PC-3 (cell line): ENCODE measurements at regions not wholly inside any gene's neighbourhood (a gene's known extent, or its start where the extent isn't known, plus 50 kb on each side); places are given as distances from the start of the nearest gene placed in this dataset.

ENCODE experiments used
- ATAC-seq: fragments of 200-7000 bp; cut with Tn5 transposase; 2 replicates; pipeline ENCODE4 v1.9.1; 2020; ENCODE audit warnings: mild to moderate bottlenecking, moderate library complexity
- BruUV-seq: library from RNA; stranded (reverse); fragments of 400-500 nt; replicated peaks from 2 replicates; lab custom pipeline; 2021; lab: Mats Ljungman, UMichigan
- CTCF ChIA-PET: fragments of 300-600 bp; sonication (Branson Sonifier 250); formaldehyde crosslinking; loops from one replicate; lab custom pipeline; 2022; ENCODE audit warnings: antibody characterized with exemption; lab: Charles Lee
- POLR2A ChIA-PET: fragments of 300-600 bp; sonication (Branson Sonifier 250); formaldehyde crosslinking; loops from one replicate; lab custom pipeline; 2022; ENCODE audit warnings: antibody characterized with exemption; ENCODE audit not compliant: unreplicated experiment; lab: Charles Lee
- DNase-seq: peaks from one replicate; pipeline ENCODE4 v3.0.0-alpha.2; 2015
- H2AFZ ChIP-seq: fragments of 300-600 bp; sonication (generic); 2 replicates; pipeline ENCODE4 v1.6.0; 2016; ENCODE audit warnings: antibody characterized with exemption, low read length
- H3F3A ChIP-seq: fragments of 300-600 bp; sonication (generic); one replicate; pipeline ENCODE4 v1.6.0; 2017; ENCODE audit warnings: antibody characterized with exemption, low read length, control low read depth, mild to moderate bottlenecking; ENCODE audit not compliant: unreplicated experiment
- H3K27ac ChIP-seq: fragments of 300-600 bp; sonication (generic); 2 replicates; pipeline ENCODE4 v1.5.1; 2016; ENCODE audit warnings: mild to moderate bottlenecking, low read length
- H3K27me3 ChIP-seq: fragments of 300-600 bp; sonication (generic); 2 replicates; pipeline ENCODE4 v1.6.1; 2016; ENCODE audit warnings: low read length, mixed read lengths
- H3K36me3 ChIP-seq: fragments of 300-600 bp; sonication (generic); 2 replicates; pipeline ENCODE4 v1.6.1; 2016; ENCODE audit warnings: low read depth, mixed run types, low read length, mixed read lengths
- H3K4me1 ChIP-seq: fragments of 300-600 bp; sonication (generic); 2 replicates; pipeline ENCODE4 v1.5.1; 2016; ENCODE audit warnings: low read length; ENCODE audit not compliant: insufficient read depth
- H3K4me2 ChIP-seq: fragments of 300-600 bp; sonication (generic); 2 replicates; pipeline ENCODE4 v1.6.0; 2016; ENCODE audit warnings: low read length
- H3K4me3 ChIP-seq: fragments of 300-600 bp; sonication (generic); 2 replicates; pipeline ENCODE4 v1.5.1; 2016; ENCODE audit warnings: mild to moderate bottlenecking, low read length, mixed read lengths
- H3K79me2 ChIP-seq: fragments of 300-600 bp; sonication (generic); 2 replicates; pipeline ENCODE4 v1.6.1; 2017; ENCODE audit warnings: low read length, mixed read lengths
- H3K9ac ChIP-seq: fragments of 300-600 bp; sonication (generic); 2 replicates; pipeline ENCODE4 v1.6.0; 2016; ENCODE audit warnings: mild to moderate bottlenecking, low read length
- H3K9me2 ChIP-seq: fragments of 300-600 bp; sonication (generic); replicated peaks from 2 replicates; pipeline ENCODE4 v1.6.1; 2016; ENCODE audit warnings: mixed run types, low read length, mixed read lengths
- H3K9me3 ChIP-seq: fragments of 300-600 bp; sonication (generic); 2 replicates; pipeline ENCODE4 v1.6.1; 2016; ENCODE audit warnings: low read length, mixed read lengths
- H4K20me1 ChIP-seq: fragments of 300-600 bp; sonication (generic); 2 replicates; pipeline ENCODE4 v1.6.1; 2016; ENCODE audit warnings: low read length, mixed read lengths
- CTCF ChIP-seq: fragments of 300-600 bp; sonication (generic); conservative IDR thresholded peaks from 2 replicates; pipeline ENCODE4 v1.5.1; 2017; ENCODE audit warnings: antibody characterized with exemption, low read depth, mild to moderate bottlenecking, low read length
- EZH2 ChIP-seq: fragments of 300-600 bp; sonication (generic); IDR thresholded peaks from one replicate; pipeline ENCODE4 v1.6.1; 2017; ENCODE audit warnings: antibody characterized with exemption, mild to moderate bottlenecking, low read length; ENCODE audit not compliant: unreplicated experiment
- EZH2phosphoT487 ChIP-seq: fragments of 300-600 bp; sonication (generic); IDR thresholded peaks from 2 replicates; pipeline ENCODE4 v1.6.1; 2018; ENCODE audit warnings: mild to moderate bottlenecking, antibody characterized with exemption, low read length, borderline replicate concordance
- intact Hi-C: fragments of 100-400 bp; cut with micrococcal nuclease; formaldehyde crosslinking; loops from 2 replicates; pipeline ENCODE4 v1.9.0; 2023

- TF ChIP-seq EZH2 = no peak
- TF ChIP-seq EZH2phosphoT487 = no peak
- no peak for TF ChIP-seq CTCF
- no peaks in the 10 kb centered on the region for H3K9me3 ChIP-seq
- no peaks in the 10 kb centered on the region for H3F3A ChIP-seq
- no peak overlapping the region for H3K4me3 ChIP-seq
- peaks cover 11% of the 10 kb centered on the region; the same call in 1 of the 2 replicates for H3K27me3 ChIP-seq
- POLR2A ChIA-PET = no interaction called here
- H4K20me1 ChIP-seq = no peaks in the 10 kb centered on the region
- intact Hi-C loops = no loop called here
- H3K27ac ChIP-seq = no peak overlapping the region
- H3K36me3 ChIP-seq = no peaks in the 10 kb centered on the region
- no peak overlapping the region for H3K4me2 ChIP-seq
- H2AFZ ChIP-seq = no peak overlapping the region
- ATAC-seq = no peak
- no peak for DNase-seq
- no peak overlapping the region for H3K9ac ChIP-seq
- no peaks in the 10 kb centered on the region for H3K9me2 ChIP-seq
- CTCF ChIA-PET = no interaction called here
- H3K79me2 ChIP-seq = no peaks in the 10 kb centered on the region
- BruUV-seq = no TSS peak
- H3K4me1 ChIP-seq = no peaks in the 10 kb centered on the region
Measured at GRCh38 chr10:123421461-123421860, 244.7 kb upstream of the GPR26 start.

- DNase-seq (no peak), ATAC-seq (no peak)
- no peak for TF ChIP-seq CTCF
- TF ChIP-seq EZH2phosphoT487 = no peak
- no peak for TF ChIP-seq EZH2
- no peaks in the 10 kb centered on the region for H3F3A ChIP-seq
- H3K79me2 ChIP-seq = no peaks in the 10 kb centered on the region
- H4K20me1 ChIP-seq = no peaks in the 10 kb centered on the region
- intact Hi-C loops = no loop called here
- CTCF ChIA-PET = no interaction called here
- H3K36me3 ChIP-seq = no peaks in the 10 kb centered on the region
- no peak overlapping the region for H3K9ac ChIP-seq
- H3K4me1 ChIP-seq = no peaks in the 10 kb centered on the region
- POLR2A ChIA-PET = no interaction called here
- no peak overlapping the region for H2AFZ ChIP-seq
- BruUV-seq = no TSS peak
- H3K4me2 ChIP-seq = no peak overlapping the region
- no peak overlapping the region for H3K27ac ChIP-seq
- H3K9me3 ChIP-seq = no peaks in the 10 kb centered on the region
- H3K27me3 ChIP-seq = peaks cover 14% of the 10 kb centered on the region
- no peak overlapping the region for H3K4me3 ChIP-seq
- H3K9me2 ChIP-seq = no peaks in the 10 kb centered on the region
Measured at GRCh38 chr10:123422261-123422660, 243.9 kb upstream of the GPR26 start.

GRCh38 chr10:123424537-123424936 is 241.6 kb upstream of the GPR26 start:
- Histone ChIP-seq H3F3A (no peaks in the 10 kb centered on the region), H3K27me3 (peaks cover 33% of the 10 kb centered on the region), H3K4me3 (no peak overlapping the region), H3K9me3 (no peaks in the 10 kb centered on the region), H3K27ac (no peak overlapping the region), H3K9me2 (no peaks in the 10 kb centered on the region), H3K4me2 (no peak overlapping the region), H3K9ac (no peak overlapping the region), H2AFZ (no peak overlapping the region), H3K36me3 (no peaks in the 10 kb centered on the region), H3K79me2 (no peaks in the 10 kb centered on the region), H4K20me1 (no peaks in the 10 kb centered on the region), H3K4me1 (0 out of 2 replicates have a peak, but pooled peaks cover 3% of the 10 kb centered on the region)
- TF ChIP-seq EZH2 = no peak
- no peak for TF ChIP-seq EZH2phosphoT487
- TF ChIP-seq CTCF = no peak
- POLR2A ChIA-PET = no interaction called here
- no peak for DNase-seq
- CTCF ChIA-PET = no interaction called here
- no TSS peak for BruUV-seq
- intact Hi-C loops = no loop called here
- no peak for ATAC-seq
